ENCODE measurements at regions not wholly inside any gene's neighbourhood (a gene's known extent, or its start where the extent isn't known, plus 50 kb on each side); places are given as distances from the start of the nearest gene placed in this dataset.

- peak; percentile 87 for TF ChIP-seq ZNF57 (CRISPR knock-in tag; IDR thresholded peaks at IDR 0.05)
- peak; percentile 65 for TF ChIP-seq RAD51 (IDR thresholded peaks at IDR 0.05; ENCODE audit: borderline replicate concordance, low read depth)
- 0 out of 2 replicates have a peak, but pooled peaks have one; percentile 63 for TF ChIP-seq MITF (IDR thresholded peaks at IDR 0.05)
Measured at GRCh38 chr11:88420165-88420791, 82.7 kb upstream of the CTSC start (continued).

GRCh38 chr11:88418508-88418907, 81.0 kb upstream of the CTSC start:
- no peak for TF ChIP-seq RNF2 (IDR thresholded peaks at IDR 0.05)
- no peak for TF ChIP-seq ZNF212 (CRISPR knock-in tag; IDR thresholded peaks at IDR 0.05)
- no peak for TF ChIP-seq ESRRB (CRISPR knock-in tag; IDR thresholded peaks at IDR 0.05; ENCODE audit: borderline replicate concordance)
- no peak for TF ChIP-seq KHSRP (IDR thresholded peaks at IDR 0.05)
- TF ChIP-seq HNRNPLL (IDR thresholded peaks at IDR 0.05; ENCODE audit: low read depth, low read length, poor library complexity, severe bottlenecking) = no peak
- TF ChIP-seq ATF4 (CRISPR knock-in tag; IDR thresholded peaks at IDR 0.05) = no peak
- TF ChIP-seq MIER1 (IDR thresholded peaks at IDR 0.05; ENCODE audit: low read depth) = no peak
- no peak for TF ChIP-seq SMARCC2 (IDR thresholded peaks at IDR 0.05; ENCODE audit: low read depth)
- TF ChIP-seq EP300 (IDR thresholded peaks at IDR 0.05; ENCODE audit: low read length) = no peak
- TF ChIP-seq MBD1 (CRISPR knock-in tag; IDR thresholded peaks at IDR 0.05) = no peak
- no peak for TF ChIP-seq ZNF23 (CRISPR knock-in tag; IDR thresholded peaks at IDR 0.05)
- no peak for TF ChIP-seq KDM2B (CRISPR knock-in tag; IDR thresholded peaks at IDR 0.05)
- no peak for TF ChIP-seq ZNF639 (CRISPR knock-in tag; conservative IDR thresholded peaks at IDR 0.05 in 1 of 2, IDR thresholded peaks at IDR 0.05 in 1 of 2)
- TF ChIP-seq ZNF24 (IDR thresholded peaks at IDR 0.05) = no peak
- no peak overlapping the region for H3K27ac ChIP-seq (ENCODE audit: extremely low read depth, low read depth, low read length)
- no peak overlapping the region for H2AFZ ChIP-seq (ENCODE audit: low read depth, low read length)
- no peak overlapping the region for H3K4me3 ChIP-seq
- no peak for ATAC-seq
- H3K9me3 ChIP-seq (replicated peaks; ENCODE audit: control insufficient read depth, insufficient read depth, low read depth, low read length) = no peaks in the 10 kb centered on the region
- H3K4me1 ChIP-seq (replicated peaks in 1 of 2; ENCODE audit: control insufficient read depth in 2 of 2, insufficient read depth in 2 of 2, low read length in 2 of 2) = peaks cover 0 to 41% of the 10 kb centered on the region in 2 experiments; a peak in 4 of 5 replicates
- in situ Hi-C loops (cut with MboI) (no loop called here), intact Hi-C loops (cut with micrococcal nuclease) (no loop called here)
- H3K9ac ChIP-seq (ENCODE audit: insufficient read depth in 1 of 2, low read depth in 2 of 2, low read length in 2 of 2) = no peak overlapping the region
- H3K9me1 ChIP-seq (ENCODE audit: control insufficient read depth, insufficient read depth, low read length) = no peaks in the 10 kb centered on the region
- BruUV-seq (replicated peaks) = no TSS peak
- H4K20me1 ChIP-seq (replicated peaks; ENCODE audit: control insufficient read depth, insufficient read depth, low read length) = no peaks in the 10 kb centered on the region
- no peaks in the 10 kb centered on the region for H3K27me3 ChIP-seq (ENCODE audit: control insufficient read depth in 2 of 2, insufficient read depth in 2 of 2, low read length in 2 of 2)
- no peaks in the 10 kb centered on the region for H3K79me2 ChIP-seq (ENCODE audit: control insufficient read depth, insufficient read depth, low read length)
- ChIA-PET CTCF (ENCODE audit: low intra/inter-chr PET ratio) (no interaction called here), POLR2A (interaction anchor here (0.7 to 1.1 kb wide), 3 partner anchors 14 to 168 kb away, joined by 3 read pairs; partner anchors contain the start of gene CTSC)
- FAIRE-seq = no peak
- 58% methylated on average over 3 of the region's 3 CpGs for WGBS (ENCODE audit: insufficient coverage, low coverage, missing lambda C conversion rate)
- H3K36me3 ChIP-seq (ENCODE audit: control insufficient read depth, insufficient read depth, low read length) = no peaks in the 10 kb centered on the region
- H3K4me2 ChIP-seq (ENCODE audit: insufficient read depth, low read length) = no peak overlapping the region
- no peak for DNase-seq (ENCODE audit: extremely low read depth in 1 of 4, low spot score in 3 of 4)
